GM18907 (cell line): ENCODE measurements at regions not wholly inside any gene's neighbourhood (a gene's known extent, or its start where the extent isn't known, plus 50 kb on each side); places are given as distances from the start of the nearest gene placed in this dataset.

Experiments used
- ATAC-seq: cut with Tn5 transposase; IDR thresholded peaks from one replicate; pipeline ENCODE4 v1.9.1; 2021; ENCODE audit warnings: mild to moderate bottlenecking, moderate library complexity; ENCODE audit not compliant: unreplicated experiment

GRCh38 chr1:239868058-239868832 is 223.4 kb upstream of the FMN2 start:
- ATAC-seq, result no peak

- no peak for ATAC-seq
Measured at GRCh38 chr1:239870194-239870593, 221.5 kb upstream of the FMN2 start.

GRCh38 chr1:239872626-239873025 is 219.1 kb upstream of the FMN2 start:
- no peak for ATAC-seq

GRCh38 chr1:239874831-239875230 is 216.9 kb upstream of the FMN2 start:
- ATAC-seq, result no peak

DNA sequence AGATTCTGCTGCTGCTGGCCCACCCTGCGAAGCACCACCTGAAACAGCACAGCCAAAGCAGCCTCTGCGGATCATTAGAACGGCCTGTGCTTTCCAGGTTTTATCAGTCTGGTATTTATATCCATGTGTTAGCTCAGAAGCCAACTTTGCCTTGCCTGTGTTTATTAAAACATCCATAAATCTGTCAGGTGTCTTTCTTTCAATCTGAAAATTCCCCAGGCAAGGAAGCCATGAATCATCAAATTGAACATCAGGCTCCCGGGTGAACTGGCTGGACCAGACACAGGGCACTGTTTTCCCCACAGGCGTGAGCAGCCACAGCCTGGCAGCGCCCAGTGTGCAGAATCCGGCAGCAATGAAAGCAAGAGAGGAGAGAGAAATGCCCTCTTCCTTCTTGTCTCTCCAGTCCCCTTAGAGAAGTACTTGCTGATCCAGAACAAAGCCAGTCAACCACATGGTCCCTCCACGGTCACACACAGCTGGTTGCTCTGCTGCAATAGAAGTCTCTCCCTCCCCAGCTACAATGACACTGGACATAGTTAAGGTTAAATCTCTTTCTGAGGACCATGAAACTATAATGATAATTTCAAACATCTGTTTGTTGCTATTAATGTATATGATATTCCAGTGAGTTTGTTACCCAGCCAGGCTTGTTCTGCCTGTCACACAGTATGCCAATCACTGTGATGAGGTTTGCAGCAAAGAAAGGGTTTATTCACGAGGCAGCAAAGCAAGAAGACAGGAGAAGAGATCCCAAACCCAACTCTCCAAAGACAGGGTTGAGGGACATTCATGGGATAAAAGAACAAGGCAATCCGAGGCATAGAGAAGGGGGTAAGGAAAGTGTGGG is 212.1 kb upstream of the FMN2 start:
- ATAC-seq, result no peak

- ATAC-seq, result no peak
Measured at GRCh38 chr1:239882967-239883366, 208.7 kb upstream of the FMN2 start.

GRCh38 chr1:239884796-239885195 is 206.9 kb upstream of the FMN2 start:
- ATAC-seq, result no peak

GRCh38 chr1:239886266-239886665 is 205.4 kb upstream of the FMN2 start:
- no peak for ATAC-seq

GRCh38 chr1:239888639-239889038 is 203.0 kb upstream of the FMN2 start:
- no peak for ATAC-seq

- no peak for ATAC-seq
Measured at GRCh38 chr1:239891621-239892358, 199.9 kb upstream of the FMN2 start.

- no peak for ATAC-seq
Measured at GRCh38 chr1:239892602-239893001, 199.1 kb upstream of the FMN2 start.

- ATAC-seq, result no peak
Measured at GRCh38 chr1:239893127-239893731, 198.5 kb upstream of the FMN2 start.

DNA sequence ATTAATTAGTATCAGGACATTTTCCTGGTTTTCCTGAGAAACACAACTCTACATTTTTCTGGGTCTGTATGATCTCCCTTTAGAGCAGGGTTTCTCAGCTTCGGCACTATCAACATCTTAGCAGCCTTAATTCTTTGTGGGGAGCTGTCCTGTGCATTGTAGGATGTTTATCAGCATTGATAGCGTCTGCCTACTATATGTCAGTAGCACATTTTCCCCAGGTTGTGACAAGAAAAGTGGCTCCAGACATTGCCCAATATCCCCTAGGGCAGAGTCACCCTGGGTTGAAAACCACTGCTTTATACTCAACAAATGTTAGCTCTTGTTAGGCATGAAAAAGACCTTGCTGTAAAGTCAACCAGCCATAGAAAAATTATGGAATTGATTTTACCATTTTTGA is 195.1 kb upstream of the FMN2 start:
- no peak for ATAC-seq

DNA sequence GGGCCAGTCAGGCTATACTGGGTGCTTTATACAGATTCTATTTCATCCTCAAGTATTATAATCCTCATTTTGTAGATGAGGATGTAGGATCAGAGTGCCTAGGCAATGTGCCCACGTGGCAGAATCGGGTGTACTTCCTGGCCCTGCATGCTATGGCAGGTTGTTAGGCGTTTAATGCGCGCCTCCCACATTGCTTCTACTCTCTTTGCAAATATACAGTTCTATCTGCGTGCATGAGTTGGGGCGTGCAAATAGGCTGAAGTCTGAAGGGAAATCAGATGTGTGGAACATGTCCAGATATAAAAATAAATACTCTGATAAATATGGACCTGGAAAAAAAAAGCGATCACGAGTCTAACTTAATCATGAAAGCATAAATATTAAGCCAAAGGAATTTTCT is 194.7 kb upstream of the FMN2 start:
- ATAC-seq, result no peak

GRCh38 chr1:239897458-239897857 is 194.2 kb upstream of the FMN2 start:
- ATAC-seq, result no peak

DNA sequence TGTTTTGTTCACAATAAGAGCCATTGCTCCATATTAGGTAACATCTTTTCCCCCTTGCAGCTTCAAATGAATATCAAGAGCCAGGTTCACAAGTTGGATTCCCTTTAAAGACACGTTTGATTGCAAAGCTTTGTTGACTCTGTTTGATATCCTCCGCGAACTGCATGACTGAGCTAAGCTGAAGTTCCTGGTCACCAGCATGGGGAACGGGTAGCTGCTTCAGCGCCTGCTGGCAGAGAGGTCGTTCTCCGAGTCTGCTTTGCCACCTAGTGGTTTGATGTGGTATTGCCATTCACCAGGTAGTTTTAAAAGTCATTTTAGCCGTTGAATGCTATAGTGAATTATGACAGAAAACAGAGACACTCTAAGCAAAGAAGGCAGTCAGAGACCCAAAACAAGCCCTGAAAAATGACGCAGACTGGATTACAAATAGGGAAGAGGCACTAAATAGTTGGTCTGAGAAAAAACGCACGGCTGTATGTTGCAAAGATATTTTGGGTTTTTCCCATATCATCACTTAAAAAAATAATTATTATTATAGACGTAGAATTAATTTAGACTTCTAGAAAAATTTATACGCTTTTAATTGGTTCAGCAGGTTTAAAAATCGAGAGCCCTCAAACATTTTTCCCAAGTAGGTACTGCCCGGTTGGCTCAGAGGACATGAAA is 193.5 kb upstream of the FMN2 start:
- ATAC-seq, result peak; percentile 95

DNA sequence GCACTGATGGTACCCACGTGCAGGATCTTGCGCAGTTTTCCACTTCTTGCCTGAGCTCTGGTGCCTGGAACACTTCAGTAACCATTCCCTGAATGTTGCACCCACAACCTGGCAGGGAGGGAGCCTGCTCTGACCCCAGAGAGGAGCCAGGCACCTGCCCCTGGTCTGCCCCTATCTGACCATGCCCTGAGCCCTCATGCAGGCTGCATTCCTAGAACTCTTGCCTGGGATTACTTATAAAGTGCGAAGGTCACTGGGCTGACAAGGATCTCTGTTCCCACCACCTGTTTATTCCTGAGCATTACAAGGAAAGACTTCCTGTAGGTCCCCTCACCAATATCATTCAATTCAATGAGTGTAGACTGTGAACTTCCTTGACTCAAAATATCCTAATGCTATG is 191.9 kb upstream of the FMN2 start:
- ATAC-seq, result no peak

DNA sequence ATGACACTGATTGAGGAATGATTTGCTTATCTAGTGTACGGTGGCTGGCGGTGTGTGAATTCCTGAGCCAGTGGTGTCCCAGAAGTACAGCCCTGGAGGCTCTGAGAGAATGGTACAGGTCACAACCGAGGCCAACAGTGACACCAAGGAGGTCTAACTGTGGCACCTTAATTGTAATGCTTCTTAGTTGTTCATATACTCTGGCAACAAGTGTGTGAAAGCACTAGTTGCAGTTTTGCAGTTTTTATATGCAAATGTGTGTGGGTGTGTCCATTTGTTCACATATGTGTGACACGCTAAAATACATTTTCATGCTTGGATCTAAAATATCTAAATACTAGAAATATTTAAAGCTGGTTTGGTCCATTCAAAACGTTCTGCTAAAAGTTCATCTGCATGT is 185.3 kb upstream of the FMN2 start:
- no peak for ATAC-seq

DNA sequence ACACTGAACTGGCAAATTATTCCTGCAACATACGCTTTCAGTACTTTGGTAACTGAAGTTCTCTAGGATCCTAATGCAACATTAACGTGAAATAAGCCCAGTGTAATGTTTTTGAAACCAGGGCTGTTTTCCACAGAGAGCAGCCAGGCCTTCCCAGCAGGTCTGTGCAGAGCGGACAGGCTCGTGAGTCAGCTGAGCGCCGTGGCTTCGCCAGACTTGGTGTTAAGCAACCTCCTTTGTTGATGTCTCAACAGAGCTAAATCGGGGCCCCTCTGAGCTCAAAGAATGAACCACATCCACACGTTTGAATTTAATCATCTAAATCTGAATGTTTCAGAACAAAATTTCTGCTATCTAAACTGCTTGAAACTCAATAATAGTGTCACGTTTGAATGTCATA is 181.8 kb upstream of the FMN2 start:
- no peak for ATAC-seq

GRCh38 chr1:239912471-239912870 is 179.2 kb upstream of the FMN2 start:
- no peak for ATAC-seq

DNA sequence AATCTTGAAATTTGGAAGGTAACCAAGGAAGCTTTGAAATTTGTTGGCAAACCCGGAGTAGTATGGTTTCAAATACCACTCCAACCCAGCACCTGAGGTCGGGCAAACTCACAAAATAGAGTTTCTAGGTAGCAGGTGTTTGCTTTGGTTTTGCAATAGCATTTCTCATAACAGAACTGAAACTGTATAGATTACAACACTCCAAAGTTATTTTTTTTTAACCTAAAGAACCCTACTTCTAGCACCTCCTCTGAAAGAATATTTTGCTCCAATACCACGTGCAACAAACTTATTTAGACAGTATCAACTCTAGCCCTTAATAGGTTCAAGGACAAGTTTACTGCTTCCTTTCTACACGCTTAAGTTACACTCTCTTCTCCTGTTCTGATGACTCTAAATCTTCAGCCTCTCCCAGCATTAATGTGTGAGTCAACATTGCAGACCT is 178.5 kb upstream of the FMN2 start:
- no peak for ATAC-seq
